ENCODE measurements at regions not wholly inside any gene's neighbourhood (a gene's known extent, or its start where the extent isn't known, plus 50 kb on each side); places are given as distances from the start of the nearest gene placed in this dataset.

GRCh38 chr18:10147752-10148151, 233.9 kb downstream of the VAPA start:
- TF ChIP-seq EGR1 (IDR thresholded peaks at IDR 0.05; ENCODE audit: low read depth): no peak
- TF ChIP-seq REST (IDR thresholded peaks at IDR 0.05; ENCODE audit: low read depth): no peak
- DNase-seq (ENCODE audit: low read depth, low spot score) (no peak), ATAC-seq (no peak)
- H4K20me1 ChIP-seq (ENCODE audit: insufficient read depth): no peaks in the 10 kb centered on the region
- H3K9me2 ChIP-seq (ENCODE audit: insufficient read depth): no peaks in the 10 kb centered on the region
- no peaks in the 10 kb centered on the region for H3K36me3 ChIP-seq (ENCODE audit: control insufficient read depth in 1 of 2, insufficient read depth in 2 of 2, low read length in 2 of 2)
- RAD21 ChIA-PET (ENCODE audit: low non-redundant PET in 1 of 2, low total read pairs in 2 of 2, uncharacterized antibody in 2 of 2, unreplicated experiment in 2 of 2): no interaction called here
- H3K27ac ChIP-seq (ENCODE audit: low read depth, low read length): no peak overlapping the region
- H3K4me3 ChIP-seq (replicated peaks in 1 of 2; ENCODE audit: low read depth in 1 of 2, low read length in 2 of 2): no peak overlapping the region
- H3K79me2 ChIP-seq (ENCODE audit: insufficient read depth, low read length): no peaks in the 10 kb centered on the region
- POLR2A ChIA-PET: no interaction called here
- no peak overlapping the region for H3K9ac ChIP-seq (ENCODE audit: low read length)
- H3K27me3 ChIP-seq (ENCODE audit: insufficient read depth, low read length): no peaks in the 10 kb centered on the region; the same call in 1 of the 2 replicates
- H3K4me1 ChIP-seq (ENCODE audit: control insufficient read depth in 1 of 2, insufficient read depth in 2 of 2, low read length in 2 of 2): no peaks in the 10 kb centered on the region
- BruUV-seq (replicated peaks): no TSS peak
- CTCF ChIA-PET: no interaction called here
- H3K4me2 ChIP-seq (ENCODE audit: low read length): no peak overlapping the region
- intact Hi-C loops (cut with micrococcal nuclease): no loop called here
- no peaks in the 10 kb centered on the region; a peak in 1 of 4 replicates for H3K9me3 ChIP-seq (ENCODE audit: control insufficient read depth in 1 of 2, insufficient read depth in 1 of 2, low read depth in 1 of 2, low read length in 2 of 2)
- H2AFZ ChIP-seq (ENCODE audit: low read depth, low read length, poor library complexity, severe bottlenecking): no peak overlapping the region

DNA sequence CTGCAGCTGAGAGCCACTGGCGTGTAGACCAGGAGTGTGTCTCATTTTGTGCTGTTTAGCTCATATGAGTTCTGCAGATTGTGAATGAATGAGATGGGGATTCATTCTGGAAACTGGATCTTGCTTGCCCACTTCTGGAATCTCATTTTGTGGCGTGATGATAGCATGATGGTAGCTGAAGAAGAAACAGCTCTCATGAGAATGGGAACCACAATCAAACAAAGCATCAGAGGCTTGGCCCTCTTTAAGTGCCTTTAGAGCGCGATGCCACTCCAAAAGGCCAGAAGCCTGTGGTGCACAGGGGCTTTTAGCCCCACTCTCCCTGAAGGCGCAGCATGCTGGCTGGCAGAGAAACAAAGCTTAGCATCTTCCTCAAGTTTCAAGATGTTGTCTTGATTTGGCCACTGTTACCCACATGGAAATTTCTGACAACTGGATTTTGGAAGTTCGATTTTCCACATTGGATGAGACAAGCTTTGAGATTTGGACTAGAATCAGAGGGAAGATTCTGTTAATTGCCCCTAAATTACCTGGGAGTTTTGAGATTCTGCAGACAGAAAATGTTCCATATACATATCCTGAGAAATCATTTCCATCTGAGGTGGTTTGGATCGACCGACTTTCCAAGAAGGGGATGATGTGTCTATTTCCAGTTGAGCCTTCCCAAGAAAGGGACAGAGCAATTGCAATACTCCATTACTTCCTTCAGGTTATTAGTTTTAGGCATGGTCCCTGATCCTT, 234.5 kb downstream of the VAPA start:
- BruUV-seq (replicated peaks): no TSS peak
- Histone ChIP-seq H3K9ac (ENCODE audit: low read length) (no peak overlapping the region), H3K9me2 (ENCODE audit: insufficient read depth) (no peaks in the 10 kb centered on the region), H3K9me3 (ENCODE audit: control insufficient read depth in 1 of 2, insufficient read depth in 1 of 2, low read depth in 1 of 2, low read length in 2 of 2) (no peaks in the 10 kb centered on the region; a peak in 1 of 4 replicates), H3K36me3 (ENCODE audit: control insufficient read depth in 1 of 2, insufficient read depth in 2 of 2, low read length in 2 of 2) (no peaks in the 10 kb centered on the region), H2AFZ (ENCODE audit: low read depth, low read length, poor library complexity, severe bottlenecking) (no peak overlapping the region), H3K79me2 (ENCODE audit: insufficient read depth, low read length) (no peaks in the 10 kb centered on the region), H4K20me1 (ENCODE audit: insufficient read depth) (no peaks in the 10 kb centered on the region), H3K4me2 (ENCODE audit: low read length) (no peak overlapping the region), H3K4me1 (ENCODE audit: control insufficient read depth in 1 of 2, insufficient read depth in 2 of 2, low read length in 2 of 2) (no peaks in the 10 kb centered on the region), H3K27ac (ENCODE audit: low read depth, low read length) (no peak overlapping the region), H3K4me3 (replicated peaks in 1 of 2; ENCODE audit: low read depth in 1 of 2, low read length in 2 of 2) (no peak overlapping the region), H3K27me3 (ENCODE audit: insufficient read depth, low read length) (no peaks in the 10 kb centered on the region; the same call in 1 of the 2 replicates)
- ATAC-seq (no peak), DNase-seq (ENCODE audit: low read depth, low spot score) (no peak)
- POLR2A ChIA-PET: no interaction called here
- RAD21 ChIA-PET (ENCODE audit: low non-redundant PET in 1 of 2, low total read pairs in 2 of 2, uncharacterized antibody in 2 of 2, unreplicated experiment in 2 of 2): no interaction called here
- intact Hi-C loops (cut with micrococcal nuclease): no loop called here
- CTCF ChIA-PET: no interaction called here
- TF ChIP-seq REST (IDR thresholded peaks at IDR 0.05; ENCODE audit: low read depth): no peak
- TF ChIP-seq ATF3 (IDR thresholded peaks at IDR 0.05): no peak
- no peak for TF ChIP-seq SRF (IDR thresholded peaks at IDR 0.05; ENCODE audit: low read depth)
- TF ChIP-seq POLR2AphosphoS5 (IDR thresholded peaks at IDR 0.05; ENCODE audit: low read depth, low read length): no peak
- TF ChIP-seq, protein P1, sequence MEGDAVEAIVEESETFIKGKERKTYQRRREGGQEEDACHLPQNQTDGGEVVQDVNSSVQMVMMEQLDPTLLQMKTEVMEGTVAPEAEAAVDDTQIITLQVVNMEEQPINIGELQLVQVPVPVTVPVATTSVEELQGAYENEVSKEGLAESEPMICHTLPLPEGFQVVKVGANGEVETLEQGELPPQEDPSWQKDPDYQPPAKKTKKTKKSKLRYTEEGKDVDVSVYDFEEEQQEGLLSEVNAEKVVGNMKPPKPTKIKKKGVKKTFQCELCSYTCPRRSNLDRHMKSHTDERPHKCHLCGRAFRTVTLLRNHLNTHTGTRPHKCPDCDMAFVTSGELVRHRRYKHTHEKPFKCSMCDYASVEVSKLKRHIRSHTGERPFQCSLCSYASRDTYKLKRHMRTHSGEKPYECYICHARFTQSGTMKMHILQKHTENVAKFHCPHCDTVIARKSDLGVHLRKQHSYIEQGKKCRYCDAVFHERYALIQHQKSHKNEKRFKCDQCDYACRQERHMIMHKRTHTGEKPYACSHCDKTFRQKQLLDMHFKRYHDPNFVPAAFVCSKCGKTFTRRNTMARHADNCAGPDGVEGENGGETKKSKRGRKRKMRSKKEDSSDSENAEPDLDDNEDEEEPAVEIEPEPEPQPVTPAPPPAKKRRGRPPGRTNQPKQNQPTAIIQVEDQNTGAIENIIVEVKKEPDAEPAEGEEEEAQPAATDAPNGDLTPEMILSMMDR (IDR thresholded peaks at IDR 0.05 in 2 of 3, conservative IDR thresholded peaks at IDR 0.05 in 1 of 3; ENCODE audit: borderline replicate concordance in 1 of 3, insufficient read depth in 1 of 3, low read depth in 2 of 3, low read length in 2 of 3): no peak
- no peak for TF ChIP-seq EZH2 (IDR thresholded peaks at IDR 0.05)
- no peak for TF ChIP-seq ELF1 (IDR thresholded peaks at IDR 0.05; ENCODE audit: borderline replicate concordance, low read depth)

Data from HCT116 (cell line).